Activated naive CD8-positive, alpha-beta T cell treated with anti-CD3 and anti-CD28 coated beads, Interleukin-2, amount 10 ng/mL, durations not matched to agents 7 days and 5 days (primary cell): ENCODE measurements at regions not wholly inside any gene's neighbourhood (a gene's known extent, or its start where the extent isn't known, plus 50 kb on each side); places are given as distances from the start of the nearest gene placed in this dataset.

Source experiments
- ATAC-seq: fragments of 150-1000 bp; cut with Tn5 transposase; one replicate; pipeline ENCODE4 v1.10.0; 2021; ENCODE audit warnings: low read depth, moderate library complexity
- POLR2A ChIA-PET: fragments of 350-600 bp; sonication (Branson Sonifier 250); formaldehyde crosslinking; loops from one replicate; lab custom pipeline; 2021; ENCODE audit warnings: antibody characterized with exemption; lab: Charles Lee
- DNase-seq: peaks from one replicate; pipeline ENCODE4 v3.0.0; 2021
- H3K27ac Mint-ChIP-seq: one replicate; pipeline ENCODE4 v1.8.0; 2022; ENCODE audit warnings: mild to moderate bottlenecking, mixed read lengths
- H3K27me3 Mint-ChIP-seq: one replicate; pipeline ENCODE4 v1.8.0; 2022; ENCODE audit warnings: mild to moderate bottlenecking, moderate library complexity, mixed read lengths
- H3K36me3 Mint-ChIP-seq: one replicate; pipeline ENCODE4 v1.8.0; 2021; ENCODE audit warnings: mild to moderate bottlenecking, mixed read lengths
- H3K4me1 Mint-ChIP-seq: one replicate; pipeline ENCODE4 v1.8.0; 2021; ENCODE audit warnings: mixed read lengths
- H3K4me3 Mint-ChIP-seq: one replicate; pipeline ENCODE4 v1.8.0; 2022; ENCODE audit warnings: mild to moderate bottlenecking, moderate library complexity, mixed read lengths
- H3K9me3 Mint-ChIP-seq: one replicate; pipeline ENCODE4 v1.8.0; 2021; ENCODE audit warnings: mixed read lengths

DNA sequence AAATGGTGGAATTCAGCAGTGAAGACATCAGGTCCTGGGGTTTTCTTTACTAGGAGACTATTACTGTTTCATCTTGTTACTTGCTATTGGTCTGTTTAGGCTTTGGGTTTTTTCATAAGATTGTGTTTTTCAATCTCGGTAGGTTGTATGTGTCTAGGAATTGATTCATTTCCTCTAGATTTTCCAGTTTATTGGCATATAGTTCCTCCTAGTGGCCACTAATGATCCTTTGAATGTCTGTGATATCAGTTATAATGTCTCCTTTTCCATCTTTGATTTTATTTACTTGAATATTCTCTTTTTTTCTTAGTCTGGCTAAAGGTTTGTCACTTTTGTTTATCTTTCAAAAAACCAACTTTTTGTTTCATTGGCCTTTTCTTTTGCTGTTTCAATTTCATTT lies 233.0 kb downstream of the RWDD3 start:
- Mint-ChIP-seq H3K9me3 (peaks cover 3% of the 10 kb centered on the region), H3K4me1 (no peaks in the 10 kb centered on the region), H3K27me3 (no peaks in the 10 kb centered on the region), H3K27ac (no peak overlapping the region), H3K36me3 (no peaks in the 10 kb centered on the region), H3K4me3 (no peak overlapping the region)
- no peak for ATAC-seq
- DNase-seq = no peak
- POLR2A ChIA-PET = no interaction called here

DNA sequence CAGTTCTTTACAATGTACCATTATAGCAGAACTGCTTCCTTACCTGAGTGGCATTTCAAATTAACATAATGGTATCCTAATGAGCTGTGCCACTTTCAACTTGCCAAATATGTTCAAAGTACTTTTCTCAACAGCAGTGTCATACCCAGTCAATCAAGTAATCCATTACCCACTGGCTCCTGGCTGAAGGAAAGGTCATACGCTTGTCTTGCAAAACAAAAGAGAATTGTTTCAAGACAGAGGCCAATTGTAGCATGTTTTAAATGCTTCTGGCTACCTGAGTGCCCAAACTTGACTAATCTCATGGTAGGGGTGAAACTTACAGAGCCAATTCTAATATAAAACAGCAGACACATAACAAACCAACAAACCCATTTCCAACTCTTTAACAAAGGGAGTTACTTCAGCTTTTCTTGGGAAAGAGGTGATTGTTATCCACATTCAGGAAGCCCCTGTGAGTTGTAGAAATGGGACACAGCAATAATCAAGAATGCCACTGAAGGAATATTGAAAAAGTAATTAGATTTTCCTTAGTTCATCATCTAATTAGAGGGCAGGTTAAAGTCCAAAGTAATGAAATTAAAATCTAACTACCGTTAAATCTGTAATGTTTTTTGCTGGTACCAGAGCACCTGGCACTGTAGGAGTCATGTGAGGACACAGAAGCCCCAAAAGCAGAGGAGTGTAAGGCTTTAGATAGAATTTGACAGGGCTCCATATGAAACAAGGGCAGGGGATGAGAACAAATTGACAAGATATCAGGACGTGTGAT lies 241.9 kb downstream of the RWDD3 start:
- no peaks in the 10 kb centered on the region for H3K4me1 Mint-ChIP-seq
- POLR2A ChIA-PET = no interaction called here
- H3K27me3 Mint-ChIP-seq = no peaks in the 10 kb centered on the region
- no peak for DNase-seq
- H3K27ac Mint-ChIP-seq = no peak overlapping the region
- no peaks in the 10 kb centered on the region for H3K36me3 Mint-ChIP-seq
- H3K4me3 Mint-ChIP-seq = no peak overlapping the region
- H3K9me3 Mint-ChIP-seq = peaks cover 9% of the 10 kb centered on the region
- no peak for ATAC-seq

DNA sequence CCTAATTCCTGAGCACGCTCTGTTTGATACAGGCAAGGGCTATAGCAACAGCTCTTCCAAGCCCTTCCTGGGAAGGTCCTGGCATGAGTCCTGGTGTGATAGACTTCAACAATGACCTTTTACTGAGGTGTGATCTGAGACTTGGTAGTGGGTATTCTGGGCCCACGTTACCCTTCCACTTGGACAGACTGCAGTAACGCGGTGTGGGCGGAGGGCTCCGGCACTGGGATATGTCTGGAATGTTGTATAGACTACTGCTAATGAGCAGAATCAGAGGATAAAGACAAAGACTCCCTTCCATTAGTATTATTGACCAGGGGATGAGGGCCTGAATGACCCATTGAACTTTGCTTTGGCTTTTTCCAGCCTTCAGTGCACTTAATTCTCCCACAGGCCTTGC lies 262.3 kb downstream of the RWDD3 start:
- Mint-ChIP-seq H3K4me1 (no peaks in the 10 kb centered on the region), H3K9me3 (no peaks in the 10 kb centered on the region), H3K27me3 (no peaks in the 10 kb centered on the region), H3K36me3 (no peaks in the 10 kb centered on the region), H3K27ac (no peak overlapping the region), H3K4me3 (no peak overlapping the region)
- ATAC-seq (no peak), DNase-seq (no peak)
- POLR2A ChIA-PET = no interaction called here

GRCh38 chr1:95496773-95497172 lies 262.8 kb downstream of the RWDD3 start:
- ATAC-seq = no peak
- Mint-ChIP-seq H3K4me3 (no peak overlapping the region), H3K27me3 (no peaks in the 10 kb centered on the region), H3K4me1 (no peaks in the 10 kb centered on the region), H3K36me3 (no peaks in the 10 kb centered on the region), H3K27ac (no peak overlapping the region), H3K9me3 (no peaks in the 10 kb centered on the region)
- POLR2A ChIA-PET = no interaction called here
- no peak for DNase-seq

GRCh38 chr1:95497566-95497965 lies 263.6 kb downstream of the RWDD3 start:
- H3K27me3 Mint-ChIP-seq = no peaks in the 10 kb centered on the region
- POLR2A ChIA-PET = no interaction called here
- H3K4me3 Mint-ChIP-seq = no peak overlapping the region
- DNase-seq = no peak
- no peaks in the 10 kb centered on the region for H3K9me3 Mint-ChIP-seq
- no peak overlapping the region for H3K27ac Mint-ChIP-seq
- ATAC-seq = no peak
- no peaks in the 10 kb centered on the region for H3K4me1 Mint-ChIP-seq
- no peaks in the 10 kb centered on the region for H3K36me3 Mint-ChIP-seq

GRCh38 chr1:95503278-95504030 lies 269.4 kb downstream of the RWDD3 start:
- no peaks in the 10 kb centered on the region for H3K9me3 Mint-ChIP-seq
- no peak for ATAC-seq
- H3K4me1 Mint-ChIP-seq = no peaks in the 10 kb centered on the region
- POLR2A ChIA-PET = no interaction called here
- no peaks in the 10 kb centered on the region for H3K27me3 Mint-ChIP-seq
- DNase-seq = no peak
- H3K4me3 Mint-ChIP-seq = no peak overlapping the region
- H3K36me3 Mint-ChIP-seq = no peaks in the 10 kb centered on the region
- H3K27ac Mint-ChIP-seq = no peak overlapping the region

DNA sequence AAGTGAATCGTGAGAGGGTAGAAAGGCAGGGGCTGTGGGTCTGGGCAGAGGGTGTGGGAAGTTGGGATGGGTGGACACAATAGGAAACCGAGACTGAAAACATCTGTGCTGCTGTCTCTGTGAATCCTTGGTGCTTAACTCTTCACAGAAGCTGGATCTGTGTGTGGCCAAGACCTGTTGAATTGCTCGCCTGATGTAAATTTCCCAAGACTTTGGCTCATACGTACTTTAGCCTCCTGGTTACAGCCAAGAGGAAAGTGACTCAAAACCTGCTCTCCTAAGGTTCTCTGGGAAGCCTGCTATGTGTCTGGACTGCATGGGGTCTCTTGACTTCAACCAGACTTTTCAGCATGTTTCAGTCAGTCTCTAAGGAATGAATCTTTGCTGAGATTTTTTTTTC lies 270.3 kb downstream of the RWDD3 start:
- H3K9me3 Mint-ChIP-seq = no peaks in the 10 kb centered on the region
- H3K4me3 Mint-ChIP-seq = no peak overlapping the region
- H3K27me3 Mint-ChIP-seq = no peaks in the 10 kb centered on the region
- H3K4me1 Mint-ChIP-seq = no peaks in the 10 kb centered on the region
- ATAC-seq = no peak
- no peak for DNase-seq
- no peaks in the 10 kb centered on the region for H3K36me3 Mint-ChIP-seq
- POLR2A ChIA-PET = no interaction called here
- H3K27ac Mint-ChIP-seq = no peak overlapping the region

DNA sequence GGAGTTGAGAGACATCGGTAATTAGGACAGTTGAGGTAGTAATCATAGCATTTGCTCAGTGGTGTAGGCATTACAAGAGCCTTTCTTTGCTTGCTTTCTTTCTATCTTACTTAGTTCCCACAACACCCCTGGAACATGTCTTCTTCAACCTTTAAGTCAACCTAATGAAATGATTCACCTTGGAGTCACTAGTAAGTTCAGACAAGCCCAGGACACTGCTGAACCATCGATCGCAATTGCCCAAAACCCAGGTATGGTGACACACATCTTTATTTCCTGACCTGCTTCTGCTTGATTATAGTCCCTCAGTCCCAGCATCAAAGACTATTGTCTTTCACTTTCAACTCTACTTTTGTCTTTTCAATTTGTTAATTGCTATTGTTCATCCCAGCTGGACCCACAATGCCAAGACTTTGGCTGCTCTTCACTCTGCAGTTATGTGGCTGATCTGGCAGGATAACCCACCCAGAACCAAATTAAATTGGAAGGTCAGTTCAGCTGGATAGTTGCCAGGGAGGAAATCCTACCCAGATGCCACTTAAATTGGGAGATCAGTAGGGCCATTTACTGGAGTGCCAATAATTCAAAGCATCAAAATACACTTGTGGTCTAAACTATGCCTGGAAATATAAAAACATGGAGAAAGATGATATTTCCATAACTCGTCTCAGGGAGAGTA lies 272.9 kb downstream of the RWDD3 start:
- DNase-seq (no peak), ATAC-seq (no peak)
- no peaks in the 10 kb centered on the region for H3K27me3 Mint-ChIP-seq
- H3K9me3 Mint-ChIP-seq = peaks cover 1% of the 10 kb centered on the region
- POLR2A ChIA-PET = no interaction called here
- H3K4me1 Mint-ChIP-seq = no peaks in the 10 kb centered on the region
- no peak overlapping the region for H3K27ac Mint-ChIP-seq
- no peak overlapping the region for H3K4me3 Mint-ChIP-seq
- no peaks in the 10 kb centered on the region for H3K36me3 Mint-ChIP-seq

DNA sequence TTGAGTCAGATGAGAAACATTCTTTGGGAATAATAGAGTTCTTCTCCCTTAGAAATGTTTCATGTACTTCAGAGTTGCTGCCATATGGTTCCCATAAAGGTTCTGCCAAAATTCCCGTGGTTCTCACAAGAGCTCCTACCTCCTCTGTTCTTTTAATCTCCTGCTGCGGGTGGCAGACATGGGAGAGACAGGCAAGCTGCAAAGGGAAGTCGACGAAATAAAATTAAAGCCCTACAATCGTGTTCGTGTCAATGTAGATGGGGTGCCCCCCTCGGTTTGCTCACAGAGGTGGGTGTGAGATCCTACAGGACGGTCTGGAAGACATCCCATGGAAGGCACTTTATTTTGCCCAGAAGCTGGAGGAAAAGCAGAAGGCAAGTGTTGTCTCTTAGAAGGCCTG lies 276.0 kb downstream of the RWDD3 start:
- H3K4me1 Mint-ChIP-seq = no peaks in the 10 kb centered on the region
- H3K4me3 Mint-ChIP-seq = no peak overlapping the region
- no peaks in the 10 kb centered on the region for H3K36me3 Mint-ChIP-seq
- DNase-seq = no peak
- H3K9me3 Mint-ChIP-seq = peaks cover 1% of the 10 kb centered on the region
- H3K27me3 Mint-ChIP-seq = no peaks in the 10 kb centered on the region
- no peak overlapping the region for H3K27ac Mint-ChIP-seq
- ATAC-seq = no peak
- POLR2A ChIA-PET = no interaction called here

- DNase-seq (no peak), ATAC-seq (no peak)
- POLR2A ChIA-PET = no interaction called here
- Mint-ChIP-seq H3K36me3 (no peaks in the 10 kb centered on the region), H3K27ac (no peak overlapping the region), H3K27me3 (no peaks in the 10 kb centered on the region), H3K4me1 (no peaks in the 10 kb centered on the region), H3K4me3 (no peak overlapping the region), H3K9me3 (peaks cover 2% of the 10 kb centered on the region)
These were observed 278.9 kb downstream of the RWDD3 start for GRCh38 chr1:95512925-95513324.

DNA sequence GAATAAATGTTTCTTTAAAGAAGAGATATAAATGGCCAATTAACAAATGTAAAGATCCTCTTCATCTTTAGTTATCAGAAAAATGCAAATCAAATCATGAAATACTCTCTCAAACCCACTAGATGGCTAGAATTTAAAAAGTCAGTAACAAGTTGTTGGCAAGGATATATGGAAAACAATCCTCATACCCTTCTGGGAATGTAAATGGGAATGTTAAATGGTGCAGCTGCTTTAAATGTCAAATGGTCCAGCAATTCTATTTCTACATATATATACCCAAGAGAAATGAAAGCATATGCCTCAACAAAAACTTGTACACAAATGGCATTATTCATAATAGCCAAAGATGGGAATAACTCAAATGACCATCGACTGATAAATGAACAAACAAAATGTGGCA lies 283.5 kb downstream of the RWDD3 start:
- no peak overlapping the region for H3K4me3 Mint-ChIP-seq
- peaks cover 4% of the 10 kb centered on the region for H3K9me3 Mint-ChIP-seq
- H3K4me1 Mint-ChIP-seq = no peaks in the 10 kb centered on the region
- POLR2A ChIA-PET = no interaction called here
- ATAC-seq (no peak), DNase-seq (no peak)
- H3K27ac Mint-ChIP-seq = no peak overlapping the region
- no peaks in the 10 kb centered on the region for H3K27me3 Mint-ChIP-seq
- H3K36me3 Mint-ChIP-seq = no peaks in the 10 kb centered on the region

GRCh38 chr1:95518310-95518709 lies 284.3 kb downstream of the RWDD3 start:
- no peaks in the 10 kb centered on the region for H3K4me1 Mint-ChIP-seq
- DNase-seq (no peak), ATAC-seq (no peak)
- no peak overlapping the region for H3K4me3 Mint-ChIP-seq
- peaks cover 4% of the 10 kb centered on the region for H3K9me3 Mint-ChIP-seq
- POLR2A ChIA-PET = no interaction called here
- no peak overlapping the region for H3K27ac Mint-ChIP-seq
- no peaks in the 10 kb centered on the region for H3K36me3 Mint-ChIP-seq
- no peaks in the 10 kb centered on the region for H3K27me3 Mint-ChIP-seq

DNA sequence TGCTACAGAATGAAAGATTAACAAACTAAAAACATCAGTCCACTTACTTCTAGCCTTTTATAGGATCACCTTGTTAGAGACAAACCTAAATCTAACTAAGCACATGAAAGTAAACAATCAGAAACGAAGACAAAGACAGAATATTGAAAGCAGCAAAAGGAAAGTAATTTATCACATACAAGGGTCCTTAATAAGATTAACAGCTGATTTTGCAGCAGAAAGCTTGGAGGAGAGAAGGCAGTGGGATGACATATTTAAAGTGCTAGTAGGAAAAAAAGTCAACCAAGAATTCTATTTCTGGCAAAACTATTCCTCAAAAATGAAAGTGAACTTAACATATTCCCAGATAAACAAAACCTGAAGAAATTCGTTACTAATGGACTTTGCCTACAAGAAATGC lies 286.4 kb downstream of the RWDD3 start:
- no peak for ATAC-seq
- Mint-ChIP-seq H3K27me3 (no peaks in the 10 kb centered on the region), H3K4me3 (no peak overlapping the region)

GRCh38 chr1:95532335-95532734 lies 298.3 kb downstream of the RWDD3 start:
- no peak for DNase-seq
- no peak for ATAC-seq
- H3K4me3 Mint-ChIP-seq = no peak overlapping the region
- no peak overlapping the region for H3K27ac Mint-ChIP-seq
- H3K9me3 Mint-ChIP-seq = no peaks in the 10 kb centered on the region
- POLR2A ChIA-PET = no interaction called here
- no peaks in the 10 kb centered on the region for H3K27me3 Mint-ChIP-seq
- H3K4me1 Mint-ChIP-seq = no peaks in the 10 kb centered on the region
- no peaks in the 10 kb centered on the region for H3K36me3 Mint-ChIP-seq

More for the DNA sequence above, 286.4 kb downstream of the RWDD3 start:
- DNase-seq = no peak
- no peak overlapping the region for H3K27ac Mint-ChIP-seq
- no peaks in the 10 kb centered on the region for H3K4me1 Mint-ChIP-seq
- no peaks in the 10 kb centered on the region for H3K36me3 Mint-ChIP-seq
- POLR2A ChIA-PET = no interaction called here
- peaks cover 8% of the 10 kb centered on the region for H3K9me3 Mint-ChIP-seq
